K562 (cell line): ENCODE measurements at regions not wholly inside any gene's neighbourhood (a gene's known extent, or its start where the extent isn't known, plus 50 kb on each side); places are given as distances from the start of the nearest gene placed in this dataset.

Experiments
- ATAC-seq: fragments of 200-7000 bp; cut with Tn5 transposase; 3 replicates; pipeline ENCODE4 v1.9.1; 2020; ENCODE audit warnings: moderate library complexity
- BruUV-seq: library from RNA; stranded (reverse); fragments of 400-500 nt; replicated peaks from 2 replicates; lab custom pipeline; 2021; lab: Mats Ljungman, UMichigan
- CTCF ChIA-PET: fragments of 300-600 bp; formaldehyde crosslinking; extraction: SDS; loops from one replicate; lab custom pipeline; 2021; ENCODE audit warnings: low intra/inter-chr PET ratio; lab: Yijun Ruan, JAX
- POLR2A ChIA-PET: fragments of 300-600, 350-650 bp; sonication (Branson Sonifier 250); formaldehyde crosslinking; extraction: SDS; loops from one replicate; lab custom pipeline; 2021; ENCODE audit warnings: antibody characterized with exemption, inconsistent platforms; lab: Yijun Ruan, JAX
- DNase-seq, 4 experiments: peaks; one replicate each; pipeline versions ENCODE4 v3.0.0 to v3.0.0-alpha.2; 2011 to 2018; ENCODE audit warnings: low spot score in 3 of 4, mixed read lengths in 3 of 4; ENCODE audit errors: extremely low read depth in 1 of 4
- FAIRE-seq: peaks from 2 replicates; lab custom pipeline; 2011; peaks lifted over from hg19 to GRCh38; lab: Jason Lieb, UNC
- H2AFZ ChIP-seq: 2 replicates; pipeline ENCODE4 v1.6.0; 2011; ENCODE audit warnings: low read depth, low read length, control low read depth, inconsistent platforms
- H3K27ac ChIP-seq: fragments of 200-600 bp; 3 replicates; pipeline ENCODE4 v1.8.0; 2011; ENCODE audit warnings: low read depth, mild to moderate bottlenecking, control low read depth, inconsistent platforms, low read length, moderate library complexity, mixed read lengths; ENCODE audit errors: extremely low read depth
- H3K27me3 ChIP-seq, 2 experiments: fragments of 300-600 bp in 1 of 2; 2 replicates in 1 of 2; 3 replicates in 1 of 2; pipeline versions ENCODE4 v1.6.0 to v1.8.0; 2011; ENCODE audit warnings: inconsistent platforms in 2 of 2, low read length in 2 of 2, mild to moderate bottlenecking in 1 of 2, mixed read lengths in 1 of 2, moderate library complexity in 1 of 2; ENCODE audit not compliant: control insufficient read depth in 2 of 2, insufficient read depth in 2 of 2
- H3K36me3 ChIP-seq: fragments of 300-600 bp; 3 replicates; pipeline ENCODE4 v1.8.0; 2011; ENCODE audit warnings: mild to moderate bottlenecking, low read length, inconsistent platforms; ENCODE audit not compliant: control insufficient read depth, insufficient read depth
- H3K4me1 ChIP-seq, 2 experiments: fragments of 200-600 bp in 1 of 2; replicated peaks in 1 of 2; 2 replicates in 1 of 2; 3 replicates in 1 of 2; pipeline versions ENCODE4 v1.5.1 to v1.8.0; 2011; ENCODE audit warnings: inconsistent platforms in 2 of 2, low read length in 2 of 2, mild to moderate bottlenecking in 1 of 2, mixed read lengths in 1 of 2, moderate library complexity in 1 of 2; ENCODE audit not compliant: control insufficient read depth in 2 of 2, insufficient read depth in 2 of 2
- H3K4me2 ChIP-seq: 2 replicates; pipeline ENCODE4 v1.6.1; 2011; ENCODE audit warnings: low read length, control low read depth, inconsistent platforms, mixed read lengths; ENCODE audit not compliant: insufficient read depth
- H3K4me3 ChIP-seq: fragments of 200-600 bp; sonication (generic), shearing (Covaris generic); 2 replicates; pipeline ENCODE4 v1.5.1; 2016; ENCODE audit warnings: control low read depth, inconsistent platforms
- H3K79me2 ChIP-seq: fragments of 200-600 bp; 3 replicates; pipeline ENCODE4 v1.8.0; 2011; ENCODE audit warnings: low read length, inconsistent platforms; ENCODE audit not compliant: control insufficient read depth, insufficient read depth
- H3K9ac ChIP-seq, 2 experiments: 2 replicates each; pipeline versions ENCODE4 v1.6.0 to v1.6.1; 2011; ENCODE audit warnings: low read depth in 2 of 2, low read length in 2 of 2, control low read depth in 1 of 2, inconsistent platforms in 1 of 2, mild to moderate bottlenecking in 1 of 2, mixed read lengths in 1 of 2; ENCODE audit not compliant: insufficient read depth in 1 of 2
- H3K9me1 ChIP-seq: one replicate; pipeline ENCODE4 v1.6.0; 2011; ENCODE audit warnings: inconsistent platforms, mild to moderate bottlenecking, low read length, moderate library complexity; ENCODE audit not compliant: control insufficient read depth, insufficient read depth
- H3K9me3 ChIP-seq: replicated peaks from 2 replicates; pipeline ENCODE4 v1.5.1; 2011; ENCODE audit warnings: low read depth, low read length, inconsistent platforms; ENCODE audit not compliant: control insufficient read depth, insufficient read depth
- H4K20me1 ChIP-seq: replicated peaks from 2 replicates; pipeline ENCODE4 v1.6.1; 2011; ENCODE audit warnings: low read length, inconsistent platforms, mixed read lengths; ENCODE audit not compliant: control insufficient read depth, insufficient read depth
- HEY1 ChIP-seq: fragments of 250-450 bp; sonication (Bioruptor Pico); IDR thresholded peaks from 2 replicates; pipeline ENCODE4 v1.5.0; 2020; ENCODE audit warnings: mild to moderate bottlenecking, moderate library complexity, borderline replicate concordance
- KAT2B ChIP-seq: IDR thresholded peaks from one replicate; pipeline ENCODE4 v1.6.1; 2012; ENCODE audit warnings: low read depth, mild to moderate bottlenecking, control low read depth, inconsistent platforms, low read length, moderate library complexity
- RHOXF2B ChIP-seq: fragments of 250-450 bp; sonication (Bioruptor Pico); conservative IDR thresholded peaks from 2 replicates; pipeline ENCODE4 v1.5.1; 2021
- WGBS: fragments of 100-300 bp; shearing (Covaris generic); methylation state at CpG from one replicate; pipeline ENCODE4 v1.1.6; 2016; ENCODE audit warnings: low coverage, mixed read lengths; ENCODE audit not compliant: insufficient coverage; ENCODE audit errors: missing lambda C conversion rate; 5-methylcytosine and 5-hydroxymethylcytosine counted together
- in situ Hi-C: fragments of 300-500 bp; cut with MboI; formaldehyde crosslinking; loops from 4 replicates; pipeline ENCODE4 v1.15.0; 2018; ENCODE audit warnings: inconsistent platforms, mixed read lengths
- intact Hi-C: fragments of 100-400 bp; cut with micrococcal nuclease; formaldehyde crosslinking; loops from 2 replicates; pipeline ENCODE4 v1.14.2; 2022
- TF ChIP-seq, protein P1 (sequence below): fragments of 250-450 bp; sonication (Bioruptor Pico); IDR thresholded peaks from 2 replicates; pipeline ENCODE4 v1.4.0; 2020
- TF ChIP-seq, protein P2 (sequence below): IDR thresholded peaks from 2 replicates; pipeline ENCODE4 v1.6.1; 2014; ENCODE audit warnings: antibody characterized with exemption
- TF ChIP-seq, protein P3 (sequence below): sonication (generic); formaldehyde crosslinking; IDR thresholded peaks from 2 replicates; pipeline ENCODE4 v1.8.0; 2023; ENCODE audit warnings: mild to moderate bottlenecking, missing genetic modification reagents
- TF ChIP-seq, protein P4 (sequence below): fragments of 250-450 bp; sonication (Bioruptor Pico); IDR thresholded peaks from 2 replicates; pipeline ENCODE4 v1.4.0; 2020; ENCODE audit warnings: mild to moderate bottlenecking, moderate library complexity

DNA sequence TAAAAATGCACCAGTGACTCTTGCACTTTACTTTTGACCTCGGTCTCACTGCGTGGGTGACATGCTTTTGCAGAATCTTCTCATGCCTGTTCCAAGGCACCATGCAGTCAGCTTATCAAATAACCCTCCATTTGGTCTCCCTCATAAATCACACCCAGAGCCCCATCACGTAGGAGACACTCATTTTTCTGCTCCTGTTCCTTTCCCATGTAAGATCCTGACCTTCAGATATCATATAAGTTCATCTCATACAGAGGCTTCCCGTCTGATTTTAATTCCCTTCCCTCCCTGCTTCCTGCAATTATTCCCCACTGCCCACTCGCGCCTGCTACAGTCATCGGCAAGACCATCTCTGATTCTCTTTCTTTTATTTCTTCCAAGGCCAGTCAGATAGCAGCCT is 1226.3 kb upstream of the AUTS2 start:
- ATAC-seq = no peak
- no peaks in the 10 kb centered on the region for H3K79me2 ChIP-seq
- no peaks in the 10 kb centered on the region for H3K9me3 ChIP-seq
- intact Hi-C loops = no loop called here
- no peaks in the 10 kb centered on the region for H3K9me1 ChIP-seq
- WGBS = 0% methylated on average over 7 of the region's 7 CpGs
- BruUV-seq = no TSS peak
- FAIRE-seq = no peak
- no peaks in the 10 kb centered on the region for H3K4me1 ChIP-seq
- H3K27me3 ChIP-seq = no peaks in the 10 kb centered on the region
- no peak overlapping the region for H3K9ac ChIP-seq
- in situ Hi-C loops = no loop called here
- ChIA-PET CTCF (no interaction called here), POLR2A (interaction anchor here (0.6 to 0.8 kb wide), 2 partner anchors 14 to 52 kb away, joined by 3 read pairs; no protein-coding TSS in a partner anchor)
- H3K36me3 ChIP-seq = no peaks in the 10 kb centered on the region
- H2AFZ ChIP-seq = no peak overlapping the region
- H3K4me3 ChIP-seq = no peak overlapping the region
- DNase-seq = no peak
- H3K27ac ChIP-seq = no peak overlapping the region
- H4K20me1 ChIP-seq = no peaks in the 10 kb centered on the region
- H3K4me2 ChIP-seq = no peak overlapping the region
- TF ChIP-seq, protein P1, sequence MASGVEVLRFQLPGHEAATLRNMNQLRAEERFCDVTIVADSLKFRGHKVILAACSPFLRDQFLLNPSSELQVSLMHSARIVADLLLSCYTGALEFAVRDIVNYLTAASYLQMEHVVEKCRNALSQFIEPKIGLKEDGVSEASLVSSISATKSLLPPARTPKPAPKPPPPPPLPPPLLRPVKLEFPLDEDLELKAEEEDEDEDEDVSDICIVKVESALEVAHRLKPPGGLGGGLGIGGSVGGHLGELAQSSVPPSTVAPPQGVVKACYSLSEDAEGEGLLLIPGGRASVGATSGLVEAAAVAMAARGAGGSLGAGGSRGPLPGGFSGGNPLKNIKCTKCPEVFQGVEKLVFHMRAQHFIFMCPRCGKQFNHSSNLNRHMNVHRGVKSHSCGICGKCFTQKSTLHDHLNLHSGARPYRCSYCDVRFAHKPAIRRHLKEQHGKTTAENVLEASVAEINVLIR (CRISPR knock-in tag) = no peak
- TF ChIP-seq, protein P2, sequence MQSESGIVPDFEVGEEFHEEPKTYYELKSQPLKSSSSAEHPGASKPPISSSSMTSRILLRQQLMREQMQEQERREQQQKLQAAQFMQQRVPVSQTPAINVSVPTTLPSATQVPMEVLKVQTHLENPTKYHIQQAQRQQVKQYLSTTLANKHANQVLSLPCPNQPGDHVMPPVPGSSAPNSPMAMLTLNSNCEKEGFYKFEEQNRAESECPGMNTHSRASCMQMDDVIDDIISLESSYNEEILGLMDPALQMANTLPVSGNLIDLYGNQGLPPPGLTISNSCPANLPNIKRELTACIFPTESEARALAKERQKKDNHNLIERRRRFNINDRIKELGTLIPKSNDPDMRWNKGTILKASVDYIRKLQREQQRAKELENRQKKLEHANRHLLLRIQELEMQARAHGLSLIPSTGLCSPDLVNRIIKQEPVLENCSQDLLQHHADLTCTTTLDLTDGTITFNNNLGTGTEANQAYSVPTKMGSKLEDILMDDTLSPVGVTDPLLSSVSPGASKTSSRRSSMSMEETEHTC = no peak
- TF ChIP-seq, protein P3, sequence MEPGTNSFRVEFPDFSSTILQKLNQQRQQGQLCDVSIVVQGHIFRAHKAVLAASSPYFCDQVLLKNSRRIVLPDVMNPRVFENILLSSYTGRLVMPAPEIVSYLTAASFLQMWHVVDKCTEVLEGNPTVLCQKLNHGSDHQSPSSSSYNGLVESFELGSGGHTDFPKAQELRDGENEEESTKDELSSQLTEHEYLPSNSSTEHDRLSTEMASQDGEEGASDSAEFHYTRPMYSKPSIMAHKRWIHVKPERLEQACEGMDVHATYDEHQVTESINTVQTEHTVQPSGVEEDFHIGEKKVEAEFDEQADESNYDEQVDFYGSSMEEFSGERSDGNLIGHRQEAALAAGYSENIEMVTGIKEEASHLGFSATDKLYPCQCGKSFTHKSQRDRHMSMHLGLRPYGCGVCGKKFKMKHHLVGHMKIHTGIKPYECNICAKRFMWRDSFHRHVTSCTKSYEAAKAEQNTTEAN (CRISPR knock-in tag) = no peak
- TF ChIP-seq HEY1 (CRISPR knock-in tag) (no peak), RHOXF2B (CRISPR knock-in tag) (no peak), KAT2B (no peak)
- TF ChIP-seq, protein P4, sequence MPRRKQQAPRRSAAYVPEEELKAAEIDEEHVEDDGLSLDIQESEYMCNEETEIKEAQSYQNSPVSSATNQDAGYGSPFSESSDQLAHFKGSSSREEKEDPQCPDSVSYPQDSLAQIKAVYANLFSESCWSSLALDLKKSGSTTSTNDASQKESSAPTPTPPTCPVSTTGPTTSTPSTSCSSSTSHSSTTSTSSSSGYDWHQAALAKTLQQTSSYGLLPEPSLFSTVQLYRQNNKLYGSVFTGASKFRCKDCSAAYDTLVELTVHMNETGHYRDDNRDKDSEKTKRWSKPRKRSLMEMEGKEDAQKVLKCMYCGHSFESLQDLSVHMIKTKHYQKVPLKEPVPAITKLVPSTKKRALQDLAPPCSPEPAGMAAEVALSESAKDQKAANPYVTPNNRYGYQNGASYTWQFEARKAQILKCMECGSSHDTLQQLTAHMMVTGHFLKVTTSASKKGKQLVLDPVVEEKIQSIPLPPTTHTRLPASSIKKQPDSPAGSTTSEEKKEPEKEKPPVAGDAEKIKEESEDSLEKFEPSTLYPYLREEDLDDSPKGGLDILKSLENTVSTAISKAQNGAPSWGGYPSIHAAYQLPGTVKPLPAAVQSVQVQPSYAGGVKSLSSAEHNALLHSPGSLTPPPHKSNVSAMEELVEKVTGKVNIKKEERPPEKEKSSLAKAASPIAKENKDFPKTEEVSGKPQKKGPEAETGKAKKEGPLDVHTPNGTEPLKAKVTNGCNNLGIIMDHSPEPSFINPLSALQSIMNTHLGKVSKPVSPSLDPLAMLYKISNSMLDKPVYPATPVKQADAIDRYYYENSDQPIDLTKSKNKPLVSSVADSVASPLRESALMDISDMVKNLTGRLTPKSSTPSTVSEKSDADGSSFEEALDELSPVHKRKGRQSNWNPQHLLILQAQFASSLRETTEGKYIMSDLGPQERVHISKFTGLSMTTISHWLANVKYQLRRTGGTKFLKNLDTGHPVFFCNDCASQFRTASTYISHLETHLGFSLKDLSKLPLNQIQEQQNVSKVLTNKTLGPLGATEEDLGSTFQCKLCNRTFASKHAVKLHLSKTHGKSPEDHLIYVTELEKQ = no peak
